ENCODE measurements at regions not wholly inside any gene's neighbourhood (a gene's known extent, or its start where the extent isn't known, plus 50 kb on each side); places are given as distances from the start of the nearest gene placed in this dataset.

DNA sequence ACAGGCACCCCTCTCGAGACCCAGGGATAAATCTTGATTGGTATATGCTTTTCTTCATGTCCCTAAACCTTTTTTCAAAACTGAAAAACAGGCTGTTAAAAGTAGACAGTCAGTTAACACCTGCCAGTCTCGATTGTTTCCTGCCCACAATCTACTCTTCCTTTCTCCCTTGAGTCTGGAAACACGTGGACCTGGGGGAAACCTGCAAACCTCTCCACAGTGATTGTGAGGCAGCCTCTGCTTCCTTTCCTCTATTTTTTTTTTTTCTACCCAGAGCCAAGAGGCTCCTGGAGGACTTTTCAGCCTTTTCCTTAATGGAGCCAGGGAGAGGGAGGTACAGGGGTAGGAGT is 69.4 kb upstream of the CLMP start:
- no peaks in the 10 kb centered on the region for H3K36me3 ChIP-seq (ENCODE audit: insufficient read depth, low read length)
- no peak overlapping the region for H3K4me2 ChIP-seq (ENCODE audit: low read length)
- H3K9me3 ChIP-seq (ENCODE audit: low read length): no peaks in the 10 kb centered on the region
- no peaks in the 10 kb centered on the region for H3F3A ChIP-seq (ENCODE audit: insufficient read depth, low read length, poor library complexity, severe bottlenecking)
- H3K27ac ChIP-seq (ENCODE audit: low read length): no peak overlapping the region
- no peak overlapping the region for H3K4me3 ChIP-seq (ENCODE audit: low read length)
- TF ChIP-seq EP300 (conservative IDR thresholded peaks at IDR 0.05; ENCODE audit: poor library complexity, severe bottlenecking): no peak
- TF ChIP-seq, protein P1, sequence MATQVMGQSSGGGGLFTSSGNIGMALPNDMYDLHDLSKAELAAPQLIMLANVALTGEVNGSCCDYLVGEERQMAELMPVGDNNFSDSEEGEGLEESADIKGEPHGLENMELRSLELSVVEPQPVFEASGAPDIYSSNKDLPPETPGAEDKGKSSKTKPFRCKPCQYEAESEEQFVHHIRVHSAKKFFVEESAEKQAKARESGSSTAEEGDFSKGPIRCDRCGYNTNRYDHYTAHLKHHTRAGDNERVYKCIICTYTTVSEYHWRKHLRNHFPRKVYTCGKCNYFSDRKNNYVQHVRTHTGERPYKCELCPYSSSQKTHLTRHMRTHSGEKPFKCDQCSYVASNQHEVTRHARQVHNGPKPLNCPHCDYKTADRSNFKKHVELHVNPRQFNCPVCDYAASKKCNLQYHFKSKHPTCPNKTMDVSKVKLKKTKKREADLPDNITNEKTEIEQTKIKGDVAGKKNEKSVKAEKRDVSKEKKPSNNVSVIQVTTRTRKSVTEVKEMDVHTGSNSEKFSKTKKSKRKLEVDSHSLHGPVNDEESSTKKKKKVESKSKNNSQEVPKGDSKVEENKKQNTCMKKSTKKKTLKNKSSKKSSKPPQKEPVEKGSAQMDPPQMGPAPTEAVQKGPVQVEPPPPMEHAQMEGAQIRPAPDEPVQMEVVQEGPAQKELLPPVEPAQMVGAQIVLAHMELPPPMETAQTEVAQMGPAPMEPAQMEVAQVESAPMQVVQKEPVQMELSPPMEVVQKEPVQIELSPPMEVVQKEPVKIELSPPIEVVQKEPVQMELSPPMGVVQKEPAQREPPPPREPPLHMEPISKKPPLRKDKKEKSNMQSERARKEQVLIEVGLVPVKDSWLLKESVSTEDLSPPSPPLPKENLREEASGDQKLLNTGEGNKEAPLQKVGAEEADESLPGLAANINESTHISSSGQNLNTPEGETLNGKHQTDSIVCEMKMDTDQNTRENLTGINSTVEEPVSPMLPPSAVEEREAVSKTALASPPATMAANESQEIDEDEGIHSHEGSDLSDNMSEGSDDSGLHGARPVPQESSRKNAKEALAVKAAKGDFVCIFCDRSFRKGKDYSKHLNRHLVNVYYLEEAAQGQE (IDR thresholded peaks at IDR 0.05; ENCODE audit: borderline replicate concordance): no peak
- no peak for TF ChIP-seq TAF1 (IDR thresholded peaks at IDR 0.05; ENCODE audit: low read depth)
- no peak for TF ChIP-seq RAD21 (conservative IDR thresholded peaks at IDR 0.05)
- TF ChIP-seq SMC3 (conservative IDR thresholded peaks at IDR 0.05; ENCODE audit: poor library complexity): no peak
- no peak for TF ChIP-seq EZH2 (IDR thresholded peaks at IDR 0.05; ENCODE audit: borderline replicate concordance, insufficient read depth, low read length, poor library complexity, severe bottlenecking)
- TF ChIP-seq POLR2AphosphoS5 (IDR thresholded peaks at IDR 0.05): no peak
- TF ChIP-seq CTCF (IDR thresholded peaks at IDR 0.05; ENCODE audit: poor library complexity, severe bottlenecking): no peak
- no peak for TF ChIP-seq MXI1 (conservative IDR thresholded peaks at IDR 0.05; ENCODE audit: poor library complexity, severe bottlenecking)
- H4K20me1 ChIP-seq (ENCODE audit: insufficient read depth): no peaks in the 10 kb centered on the region
- H3K9ac ChIP-seq (ENCODE audit: low read length): no peak overlapping the region
- H2AFZ ChIP-seq (ENCODE audit: low read depth, low read length): no peak overlapping the region
- peaks cover 3% of the 10 kb centered on the region for H3K27me3 ChIP-seq (ENCODE audit: insufficient read depth, low read depth, low read length)
- no peaks in the 10 kb centered on the region for H3K9me2 ChIP-seq (ENCODE audit: insufficient read depth, low read length)
- H3K79me2 ChIP-seq (replicated peaks; ENCODE audit: insufficient read depth, low read length): no peaks in the 10 kb centered on the region

- no peaks in the 10 kb centered on the region for H3K36me3 ChIP-seq (ENCODE audit: insufficient read depth, low read length)
- H3K79me2 ChIP-seq (replicated peaks; ENCODE audit: insufficient read depth, low read length): no peaks in the 10 kb centered on the region
- peak; percentile 87 for TF ChIP-seq CTCF (IDR thresholded peaks at IDR 0.05; ENCODE audit: poor library complexity, severe bottlenecking)
- TF ChIP-seq, protein P1 (IDR thresholded peaks at IDR 0.05; ENCODE audit: borderline replicate concordance): no peak
- peak; percentile 77 for TF ChIP-seq RAD21 (conservative IDR thresholded peaks at IDR 0.05)
- no peak for TF ChIP-seq MXI1 (conservative IDR thresholded peaks at IDR 0.05; ENCODE audit: poor library complexity, severe bottlenecking)
- TF ChIP-seq EP300 (conservative IDR thresholded peaks at IDR 0.05; ENCODE audit: poor library complexity, severe bottlenecking): no peak
- no peak for TF ChIP-seq TAF1 (IDR thresholded peaks at IDR 0.05; ENCODE audit: low read depth)
- no peak for TF ChIP-seq POLR2AphosphoS5 (IDR thresholded peaks at IDR 0.05)
- peak; percentile 79 for TF ChIP-seq SMC3 (conservative IDR thresholded peaks at IDR 0.05; ENCODE audit: poor library complexity)
- no peak for TF ChIP-seq EZH2 (IDR thresholded peaks at IDR 0.05; ENCODE audit: borderline replicate concordance, insufficient read depth, low read length, poor library complexity, severe bottlenecking)
- no peak overlapping the region for H3K4me3 ChIP-seq (ENCODE audit: low read length)
- no peaks in the 10 kb centered on the region for H3K9me2 ChIP-seq (ENCODE audit: insufficient read depth, low read length)
- H3K27me3 ChIP-seq (ENCODE audit: insufficient read depth, low read depth, low read length): peaks cover 3% of the 10 kb centered on the region
- no peak overlapping the region for H3K9ac ChIP-seq (ENCODE audit: low read length)
- no peaks in the 10 kb centered on the region for H3F3A ChIP-seq (ENCODE audit: insufficient read depth, low read length, poor library complexity, severe bottlenecking)
- no peak overlapping the region for H3K27ac ChIP-seq (ENCODE audit: low read length)
- H4K20me1 ChIP-seq (ENCODE audit: insufficient read depth): no peaks in the 10 kb centered on the region
- H2AFZ ChIP-seq (ENCODE audit: low read depth, low read length): no peak overlapping the region
- no peak overlapping the region for H3K4me2 ChIP-seq (ENCODE audit: low read length)
- H3K9me3 ChIP-seq (ENCODE audit: low read length): no peaks in the 10 kb centered on the region
Observed at GRCh38 chr11:123261345-123262106, 66.5 kb upstream of the CLMP start.
